Adrenal gland (tissue), 9 donors: ENCODE measurements at regions not wholly inside any gene's neighbourhood (a gene's known extent, or its start where the extent isn't known, plus 50 kb on each side); places are given as distances from the start of the nearest gene placed in this dataset.

ENCODE experiments used
- DNase-seq, 7 donors: peaks; one replicate each; pipeline ENCODE4 v3.0.0-alpha.2; 2019 to 2020
- H3K27ac ChIP-seq, 5 donors: fragments of 200-600 bp; sonication (generic) in 4 of 5; 1 replicate in 3 of 5; 2 replicates in 2 of 5; pipeline versions ENCODE4 v1.5.1 to v1.8.0; 2016 to 2020; ENCODE audit warnings: mild to moderate bottlenecking in 1 of 5
- H3K27me3 ChIP-seq: fragments of 200-600 bp; 2 replicates; pipeline ENCODE4 v1.8.0; 2021
- H3K36me3 ChIP-seq, 2 donors: fragments of 200-600 bp; replicated peaks in 1 of 2; 1 replicate in 1 of 2; 2 replicates in 1 of 2; pipeline versions ENCODE4 v1.5.1 to v1.8.0; 2018 to 2022
- H3K4me1 ChIP-seq, 2 donors: fragments of 200-600 bp; replicated peaks in 1 of 2; 1 replicate in 1 of 2; 2 replicates in 1 of 2; pipeline versions ENCODE4 v1.5.1 to v1.8.0; 2018 to 2021
- H3K4me3 ChIP-seq, 4 donors: fragments of 200-600 bp; sonication (generic) in 3 of 4; one replicate each; pipeline ENCODE4 v1.5.1; 2016 to 2018
- H3K9me3 ChIP-seq, 3 donors: fragments of 200-600 bp; sonication (generic) in 1 of 3; replicated peaks in 1 of 3; 1 replicate in 2 of 3; 2 replicates in 1 of 3; pipeline versions ENCODE4 v1.5.1 to v1.8.0; 2016 to 2021
- CTCF ChIP-seq, 6 experiments: fragments of 450-650 bp in 4 of 6; fragments of 200-600 bp in 2 of 6; sonication (generic) in 1 of 6; IDR thresholded peaks; 1 replicate in 5 of 6; 2 replicates in 1 of 6; pipeline versions ENCODE4 v1.5.1 to v1.8.0; 2016 to 2021; ENCODE audit warnings: antibody characterized with exemption in 6 of 6, mild to moderate bottlenecking in 2 of 6, moderate library complexity in 1 of 6
- POLR2A ChIP-seq, 2 donors: fragments of 450-650 bp; IDR thresholded peaks; one replicate each; pipeline ENCODE4 v1.6.1; 2017; ENCODE audit warnings: antibody characterized with exemption in 2 of 2, mild to moderate bottlenecking in 2 of 2, moderate library complexity in 1 of 2
- WGBS, 4 donors: extraction: QIAGEN DNeasy Blood & Tissue Kit in 2 of 4; methylation state at CpG; one replicate each; pipeline versions ENCODE4 v1.1.5 to v1.1.7; 2013 to 2017; 5-methylcytosine and 5-hydroxymethylcytosine counted together
- intact Hi-C, 2 donors: fragments of 100-400 bp; cut with DNase I; formaldehyde crosslinking; loops; one replicate each; pipeline versions ENCODE4 v1.14.1 to v1.15.0; 2022 to 2023
- donor health status: healthy with polysubstance abuse.
- donor health status: Bipolar disorder and iron deficiency.
- donor health status: DM: yes; HTN: yes; CAD: no.
- donor health status: DM: no; HTN: no; CAD: no.
- donor health status: DM: no; HTN: no; CAD: no.

GRCh38 chr13:53351021-53351420, 322.4 kb downstream of the OLFM4 start:
- intact Hi-C loops = no loop called here
- WGBS, 4 donors = 60 to 84% (median 72%) methylated on average over 1 of the region's 1 CpG
- DNase-seq = no peak

GRCh38 chr13:53357582-53357981, 329.0 kb downstream of the OLFM4 start:
- no peaks in the 10 kb centered on the region for H3K27me3 ChIP-seq
- WGBS, 4 donors = 61 to 72% (median 66%) methylated on average over 3 of the region's 3 CpGs
- TF ChIP-seq CTCF (IDR thresholded peaks at IDR 0.05) = no peak
- TF ChIP-seq POLR2A (IDR thresholded peaks at IDR 0.05) = no peak
- H3K36me3 ChIP-seq = no peaks in the 10 kb centered on the region
- H3K27ac ChIP-seq = no peak overlapping the region
- no peaks in the 10 kb centered on the region for H3K9me3 ChIP-seq
- DNase-seq = no peak
- H3K4me3 ChIP-seq = no peak overlapping the region
- intact Hi-C loops = no loop called here
- H3K4me1 ChIP-seq = no peaks in the 10 kb centered on the region

More at GRCh38 chr13:53351021-53351420, 322.4 kb downstream of the OLFM4 start:
- no peak for TF ChIP-seq CTCF (IDR thresholded peaks at IDR 0.05)
- TF ChIP-seq POLR2A (IDR thresholded peaks at IDR 0.05) = no peak
- no peak overlapping the region for H3K4me3 ChIP-seq
- no peak overlapping the region for H3K27ac ChIP-seq
- H3K4me1 ChIP-seq = no peaks in the 10 kb centered on the region
- H3K27me3 ChIP-seq = no peaks in the 10 kb centered on the region
- H3K36me3 ChIP-seq = no peaks in the 10 kb centered on the region
- H3K9me3 ChIP-seq = no peaks in the 10 kb centered on the region

GRCh38 chr13:53368948-53369347, 340.3 kb downstream of the OLFM4 start:
- H3K36me3 ChIP-seq = no peaks in the 10 kb centered on the region
- H3K9me3 ChIP-seq = no peaks in the 10 kb centered on the region
- TF ChIP-seq POLR2A (IDR thresholded peaks at IDR 0.05) (no peak), CTCF (IDR thresholded peaks at IDR 0.05) (no peak)
- intact Hi-C loops = no loop called here
- no peak for DNase-seq
- no peak overlapping the region for H3K27ac ChIP-seq
- no peak overlapping the region for H3K4me3 ChIP-seq
- no peaks in the 10 kb centered on the region for H3K27me3 ChIP-seq
- H3K4me1 ChIP-seq = no peaks in the 10 kb centered on the region
- 45 to 63% (median 52%) methylated on average over 2 of the region's 2 CpGs for WGBS, 4 donors

GRCh38 chr13:53379485-53379884, 350.9 kb downstream of the OLFM4 start:
- no peak for DNase-seq
- H3K4me3 ChIP-seq = no peak overlapping the region
- H3K27ac ChIP-seq = no peak overlapping the region
- H3K27me3 ChIP-seq = no peaks in the 10 kb centered on the region
- H3K36me3 ChIP-seq = no peaks in the 10 kb centered on the region
- intact Hi-C loops = no loop called here
- H3K4me1 ChIP-seq = no peaks in the 10 kb centered on the region
- H3K9me3 ChIP-seq = no peaks in the 10 kb centered on the region
- 82 to 94% (median 90%) methylated on average over 1 of the region's 1 CpG for WGBS, 4 donors
- TF ChIP-seq POLR2A (IDR thresholded peaks at IDR 0.05) (no peak), CTCF (IDR thresholded peaks at IDR 0.05) (no peak)
